HS-5 (cell line): ENCODE measurements at regions not wholly inside any gene's neighbourhood (a gene's known extent, or its start where the extent isn't known, plus 50 kb on each side); places are given as distances from the start of the nearest gene placed in this dataset.
A peak's percentile ranks its signal among the peaks of the same experiment; 100 is the strongest.

Experiments
- DNase-seq: peaks from one replicate; pipeline ENCODE4 v3.0.0-alpha.2; 2012; ENCODE audit warnings: low read depth

DNA sequence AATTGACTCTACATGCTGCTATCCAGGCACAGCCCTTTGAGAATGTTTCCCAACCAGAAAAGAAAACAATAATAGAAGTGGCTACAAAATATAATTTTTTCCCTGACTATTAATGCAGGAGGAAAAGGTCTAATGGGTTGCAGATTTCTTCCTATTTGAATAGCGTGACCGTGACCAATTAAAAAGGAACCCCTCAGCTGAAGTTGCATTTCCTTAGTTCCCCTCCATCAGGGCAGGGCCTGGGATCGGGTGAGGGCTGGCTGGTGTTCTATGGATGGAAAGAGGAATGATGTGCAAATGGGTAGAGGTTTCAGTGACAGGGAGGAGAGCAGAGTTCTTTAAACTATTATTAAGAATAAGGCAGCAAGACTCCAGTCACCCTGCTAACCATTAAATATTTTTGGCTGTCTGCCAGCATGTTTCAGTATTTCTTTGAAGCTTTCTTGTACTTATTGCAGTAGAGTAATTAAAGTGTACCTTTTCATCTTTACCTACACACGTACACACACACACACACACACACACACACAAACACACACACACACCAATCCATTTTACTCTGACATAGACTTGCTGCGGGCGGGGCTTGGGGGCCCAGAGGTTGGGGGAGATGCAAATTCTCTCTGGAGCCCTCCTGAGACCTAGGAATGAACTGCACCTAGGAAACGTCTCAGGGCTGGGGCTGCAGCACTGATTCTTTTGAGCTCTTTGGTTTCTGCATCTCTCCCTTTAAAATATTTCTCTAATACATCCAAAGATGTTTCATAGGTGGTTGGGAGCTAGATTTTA lies 154.8 kb upstream of the SLC35B3 start:
- no peak for DNase-seq

- DNase-seq = no peak
These were observed 152.8 kb upstream of the SLC35B3 start for GRCh38 chr6:8588176-8588575.

DNA sequence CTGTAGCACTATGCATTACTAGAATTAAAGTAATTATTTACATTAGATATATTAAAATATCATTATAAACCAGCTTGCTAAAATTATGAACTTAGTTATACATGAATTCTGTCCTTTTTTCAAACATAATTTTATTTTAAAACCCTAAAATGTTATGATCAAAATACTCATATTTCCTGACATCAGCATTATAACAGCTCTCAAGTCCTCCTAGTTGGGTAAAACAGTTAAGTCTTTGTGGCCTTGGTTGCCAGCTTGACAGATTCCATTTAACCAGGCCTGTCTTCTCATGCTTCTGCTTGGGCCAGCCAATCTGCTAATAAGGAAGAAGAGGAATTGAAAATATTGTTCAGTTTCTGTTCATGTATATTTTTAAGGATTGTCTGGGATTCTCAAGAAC lies 147.9 kb upstream of the SLC35B3 start:
- no peak for DNase-seq

DNA sequence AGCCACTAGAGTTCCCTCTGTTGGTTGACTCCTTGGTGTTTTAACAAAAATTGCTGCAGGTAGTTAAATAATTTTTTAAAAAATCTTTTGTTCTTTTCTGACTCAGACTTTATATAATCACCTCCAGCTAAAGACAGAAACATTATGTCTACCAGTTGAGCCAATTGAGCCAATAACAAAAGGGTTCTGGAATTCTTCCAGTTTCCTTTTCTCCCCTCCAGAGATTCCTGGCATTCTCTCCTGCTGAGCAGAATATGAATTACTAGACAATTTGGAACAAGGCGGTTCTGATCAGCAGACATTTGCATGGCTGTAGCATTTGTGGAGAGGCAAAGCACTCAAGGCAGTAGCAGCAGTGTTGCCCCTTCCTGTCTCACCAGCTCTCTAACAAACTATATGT lies 144.0 kb upstream of the SLC35B3 start:
- DNase-seq = peak; percentile 8

DNA sequence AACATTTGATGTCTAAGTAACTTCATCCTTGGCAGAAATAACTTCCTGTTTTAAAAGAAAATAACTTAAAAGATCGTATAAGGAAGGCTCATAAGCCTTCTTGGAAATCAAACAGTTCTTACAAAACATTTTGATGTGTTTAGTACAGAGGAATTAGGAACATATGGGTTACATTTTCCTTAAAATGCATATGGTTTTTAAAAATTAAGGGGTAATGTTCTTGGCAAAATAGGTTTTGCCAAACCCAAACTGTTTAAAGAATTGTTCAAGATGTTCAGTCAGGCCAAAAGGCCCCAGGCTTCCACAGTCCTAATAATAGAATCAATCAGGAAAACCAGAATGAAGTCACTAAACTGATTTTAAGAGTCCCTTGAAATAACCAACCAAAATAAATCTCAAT lies 142.7 kb upstream of the SLC35B3 start:
- DNase-seq = no peak

- DNase-seq = no peak
These were observed 139.6 kb upstream of the SLC35B3 start for GRCh38 chr6:8574749-8575468.

- no peak for DNase-seq
These were observed 139.0 kb upstream of the SLC35B3 start for GRCh38 chr6:8574311-8574710.

DNA sequence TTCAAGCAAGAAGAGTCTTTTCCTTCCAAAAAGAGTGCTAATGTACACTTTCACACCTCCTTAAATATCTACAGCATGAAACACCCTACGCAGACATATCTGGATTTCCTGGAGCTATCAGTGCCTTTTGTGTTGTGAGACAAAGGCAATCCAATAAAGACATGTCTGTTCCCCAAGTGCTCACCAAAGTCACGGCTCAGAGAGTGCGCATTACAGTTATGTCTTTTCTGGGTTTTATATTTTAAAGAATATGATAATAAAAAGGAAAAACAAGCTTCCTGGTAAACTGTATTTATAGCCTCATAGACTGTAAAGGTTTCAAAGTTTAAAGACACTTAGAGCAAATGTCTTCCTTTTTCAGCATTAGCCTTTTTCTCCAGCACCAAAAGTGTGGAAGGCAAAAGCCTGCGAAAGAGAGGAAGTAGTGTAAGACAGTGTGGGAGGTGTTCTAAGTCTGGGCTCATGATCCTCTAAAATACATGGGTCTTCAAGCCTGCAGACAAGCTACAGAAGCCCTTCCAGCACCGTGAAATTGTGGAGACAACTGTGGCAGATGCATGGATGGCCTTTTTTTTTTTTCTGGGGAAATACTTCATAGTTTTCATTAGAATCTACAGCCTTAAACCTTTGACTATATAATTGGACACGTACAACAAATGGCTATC lies 135.0 kb upstream of the SLC35B3 start:
- no peak for DNase-seq

DNA sequence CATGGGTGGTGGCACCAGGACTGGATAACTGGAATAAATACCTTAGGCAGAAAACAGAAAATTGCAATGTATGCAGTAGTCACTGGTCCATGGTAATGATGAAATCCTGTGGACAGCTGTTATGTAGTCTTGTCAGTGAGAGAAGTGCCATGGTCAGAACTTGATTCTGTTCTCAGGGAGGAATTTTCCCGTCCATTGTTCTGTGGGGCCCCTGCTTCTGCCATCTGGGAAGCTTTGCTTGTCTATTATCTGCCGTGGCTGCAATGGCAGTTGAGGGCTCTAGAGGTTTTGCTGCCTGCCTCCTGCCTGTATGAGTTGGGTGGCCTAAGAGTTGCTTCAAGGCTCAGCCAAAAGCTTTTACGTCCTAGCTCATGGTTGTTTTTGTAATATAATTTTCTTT lies 126.8 kb upstream of the SLC35B3 start:
- no peak for DNase-seq

GRCh38 chr6:8558953-8559352 lies 123.6 kb upstream of the SLC35B3 start:
- no peak for DNase-seq

DNA sequence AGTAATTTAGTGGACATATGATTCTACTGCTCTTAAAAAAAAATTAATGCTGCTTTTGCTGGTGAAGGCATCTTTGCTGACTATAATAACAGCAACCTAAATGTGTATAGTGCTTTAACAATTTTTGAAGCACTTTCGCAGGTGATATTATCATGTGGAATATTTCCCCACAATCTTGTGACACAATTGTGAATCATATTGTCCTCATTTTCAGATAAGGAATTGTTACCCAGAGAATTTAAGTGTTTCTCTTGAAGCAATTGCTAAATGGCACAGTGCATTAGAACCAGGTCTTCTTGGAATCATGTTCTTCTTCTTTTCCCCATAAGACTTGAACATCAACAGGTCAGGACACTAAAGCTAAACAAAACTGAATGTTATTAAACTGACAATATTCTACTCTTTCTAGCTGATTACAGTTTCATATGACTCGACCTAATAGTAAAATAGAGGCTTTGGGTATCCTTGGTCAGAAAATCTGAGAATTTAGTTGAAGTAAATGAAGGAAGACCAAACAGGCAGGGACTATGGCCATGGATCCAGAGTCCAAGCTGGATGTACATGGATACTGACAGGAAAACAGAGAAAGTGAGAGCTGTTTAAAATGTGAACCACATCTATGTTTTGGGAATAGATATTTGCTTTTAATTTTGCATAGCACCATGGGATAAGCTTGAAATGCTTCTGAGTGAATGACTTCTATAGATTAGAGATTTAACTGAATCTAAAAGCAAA lies 121.8 kb upstream of the SLC35B3 start:
- no peak for DNase-seq

GRCh38 chr6:8556370-8557013 lies 121.1 kb upstream of the SLC35B3 start:
- peak; percentile 79 for DNase-seq

GRCh38 chr6:8551993-8552392 lies 116.6 kb upstream of the SLC35B3 start:
- DNase-seq = no peak

DNA sequence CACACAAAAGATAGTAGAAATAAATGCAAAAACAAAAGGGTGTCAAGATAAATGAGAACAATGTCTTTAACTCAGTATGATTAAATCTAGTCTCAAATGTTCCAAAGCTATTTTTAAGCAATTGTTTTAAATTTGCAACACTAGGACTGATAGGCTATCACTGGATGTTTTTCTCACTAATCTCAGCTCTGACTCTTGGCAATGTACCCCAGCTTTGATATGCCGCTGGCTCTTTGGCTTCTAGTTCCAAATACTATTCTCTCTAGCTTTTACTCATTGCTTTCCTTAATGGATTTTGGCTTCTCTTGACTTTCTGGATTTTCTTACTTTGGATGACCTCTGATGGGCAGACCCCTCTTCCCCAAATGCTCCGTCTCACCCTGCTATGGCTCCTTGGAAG lies 116.0 kb upstream of the SLC35B3 start:
- no peak for DNase-seq

GRCh38 chr6:8549074-8549790 lies 113.9 kb upstream of the SLC35B3 start:
- no peak for DNase-seq

GRCh38 chr6:8546496-8546895 lies 111.2 kb upstream of the SLC35B3 start:
- no peak for DNase-seq

DNA sequence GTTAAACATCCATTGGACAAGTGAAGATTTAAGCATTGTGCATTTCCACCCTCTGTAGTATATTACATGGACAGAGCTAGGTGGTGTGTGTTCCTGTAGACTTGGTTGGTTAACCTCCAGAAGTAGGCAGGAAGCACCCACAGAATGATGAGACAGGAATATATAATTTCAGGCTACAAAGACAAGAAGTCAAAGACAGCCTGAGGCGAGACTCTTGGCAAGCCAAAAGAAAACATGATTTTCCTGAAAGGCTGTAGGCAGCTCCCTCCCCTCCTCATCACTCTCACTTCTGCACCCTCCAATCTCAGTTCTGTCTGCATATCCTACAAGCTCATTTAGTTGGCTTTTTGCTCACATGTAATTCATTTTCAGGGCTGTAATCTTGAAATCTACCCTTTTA lies 110.0 kb upstream of the SLC35B3 start:
- DNase-seq = no peak

DNA sequence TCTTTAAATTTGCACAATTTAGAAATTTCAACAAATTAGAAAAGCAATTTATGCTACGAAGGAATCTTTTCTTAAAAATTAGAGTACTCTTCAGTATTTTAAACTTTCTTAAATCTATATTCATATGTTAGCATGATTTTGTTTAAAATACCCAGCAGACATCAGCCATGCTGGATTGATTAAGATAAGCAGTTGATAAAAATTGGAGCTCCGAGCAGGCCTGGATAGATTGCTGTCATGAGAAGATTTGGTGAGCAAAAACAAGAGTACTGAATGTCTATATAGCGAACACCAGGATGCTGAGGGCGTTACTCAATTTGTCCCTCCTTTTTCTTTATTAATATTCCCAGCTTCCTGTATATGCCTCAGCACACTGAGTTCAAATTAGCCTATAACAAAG lies 108.4 kb upstream of the SLC35B3 start:
- no peak for DNase-seq

DNA sequence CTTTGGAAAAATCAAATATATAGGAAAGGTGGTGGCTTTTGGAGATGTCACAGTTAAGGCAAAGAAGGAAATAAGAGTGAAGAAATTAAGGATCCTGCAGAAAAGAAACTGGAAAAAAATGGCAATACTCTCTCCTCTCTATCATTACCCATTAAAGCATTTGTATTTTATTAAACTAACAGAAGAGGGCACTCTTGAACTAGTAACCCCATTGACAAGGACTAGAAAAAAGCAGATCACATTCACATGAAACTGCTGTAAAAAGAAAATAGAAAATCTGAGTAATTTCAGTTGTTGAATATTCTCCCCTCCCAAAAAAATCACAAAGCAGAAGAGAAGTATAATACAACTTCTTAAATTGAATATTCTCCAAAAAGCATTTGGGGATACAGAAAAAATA lies 104.1 kb upstream of the SLC35B3 start:
- DNase-seq = no peak

GRCh38 chr6:8536122-8536521 lies 100.8 kb upstream of the SLC35B3 start:
- no peak for DNase-seq

DNA sequence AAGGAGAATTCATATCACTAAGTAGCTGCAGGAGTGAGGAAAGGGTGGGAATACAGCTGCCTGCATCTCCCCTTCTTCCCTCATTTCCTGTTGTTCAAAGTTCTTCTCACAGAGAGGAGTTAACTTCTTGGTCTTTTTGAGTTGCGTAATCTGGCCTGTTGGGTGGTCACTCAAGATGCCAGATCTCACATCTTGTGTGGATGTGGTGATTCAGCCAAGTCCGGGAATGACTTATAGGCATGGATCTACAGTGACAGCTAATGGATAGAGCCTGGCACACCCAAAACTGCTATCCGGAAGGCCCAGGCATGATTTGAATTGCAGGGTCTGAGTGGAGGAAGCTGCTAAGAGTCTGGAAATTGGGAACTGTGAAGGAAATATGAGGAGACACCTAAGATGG lies 100.2 kb upstream of the SLC35B3 start:
- no peak for DNase-seq
